Activated naive CD4-positive, alpha-beta T cell treated with Interleukin-2 at 50 U/mL for 16 hours (primary cell): ENCODE measurements at regions not wholly inside any gene's neighbourhood (a gene's known extent, or its start where the extent isn't known, plus 50 kb on each side); places are given as distances from the start of the nearest gene placed in this dataset.

Experiments used
- DNase-seq: peaks from one replicate; pipeline ENCODE4 v3.0.0-alpha.2; 2020

DNA sequence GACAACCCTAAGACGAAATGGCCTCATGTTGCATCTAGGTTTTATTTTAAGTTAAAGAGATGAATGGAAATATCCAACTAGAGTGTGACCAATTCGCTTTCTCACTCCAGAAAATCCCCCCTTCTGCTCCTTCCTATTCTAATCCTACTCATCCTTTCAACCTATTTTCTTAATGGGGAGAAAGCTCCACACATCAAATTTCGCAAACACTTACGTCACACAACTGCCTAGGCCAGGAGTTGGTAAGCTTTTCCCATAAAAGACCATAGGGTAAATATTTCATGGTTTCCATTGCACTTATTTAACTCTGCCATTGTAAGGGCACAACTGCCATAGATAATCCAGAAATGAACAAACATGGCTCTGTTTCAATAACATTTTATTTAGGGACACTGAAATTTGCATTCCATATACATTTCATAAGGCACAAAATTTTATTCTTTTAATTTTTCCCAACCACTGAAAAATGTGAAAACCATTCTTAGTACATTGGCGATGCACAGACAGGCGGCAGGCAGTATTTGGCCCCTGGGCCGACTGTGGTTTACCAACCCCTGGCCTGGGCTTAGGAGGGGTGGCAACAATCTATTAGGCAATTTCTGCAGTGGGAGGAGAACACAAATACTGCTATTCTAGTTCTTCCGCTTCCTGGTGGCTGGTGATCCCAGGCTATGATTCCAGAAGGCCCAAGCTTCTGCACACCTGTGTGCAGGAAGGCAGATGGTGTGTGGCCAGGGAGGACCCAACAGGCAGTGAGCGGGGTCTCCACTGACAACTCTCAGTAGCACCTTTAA lies 67.2 kb upstream of the FOXN3 start:
- DNase-seq: no peak

DNA sequence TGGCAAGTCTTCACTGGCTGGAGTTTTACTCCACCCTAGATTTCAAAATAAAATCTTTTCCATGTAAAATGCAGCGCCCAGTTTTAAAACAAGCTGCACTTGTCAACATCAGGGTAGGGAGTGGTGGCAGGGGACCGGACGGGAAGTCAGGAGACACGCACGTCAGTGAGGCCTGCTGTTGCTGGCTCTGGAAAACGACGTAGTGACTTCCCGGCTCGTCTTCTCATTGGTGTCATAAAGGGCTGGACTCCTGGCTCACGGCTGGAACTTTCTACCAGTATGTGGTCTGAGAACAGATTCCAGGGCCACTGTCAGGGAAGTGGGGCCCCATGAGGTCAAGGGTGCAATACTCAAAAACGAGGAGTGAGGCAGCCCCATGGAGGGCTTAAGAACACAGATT lies 64.2 kb upstream of the FOXN3 start:
- no peak for DNase-seq

DNA sequence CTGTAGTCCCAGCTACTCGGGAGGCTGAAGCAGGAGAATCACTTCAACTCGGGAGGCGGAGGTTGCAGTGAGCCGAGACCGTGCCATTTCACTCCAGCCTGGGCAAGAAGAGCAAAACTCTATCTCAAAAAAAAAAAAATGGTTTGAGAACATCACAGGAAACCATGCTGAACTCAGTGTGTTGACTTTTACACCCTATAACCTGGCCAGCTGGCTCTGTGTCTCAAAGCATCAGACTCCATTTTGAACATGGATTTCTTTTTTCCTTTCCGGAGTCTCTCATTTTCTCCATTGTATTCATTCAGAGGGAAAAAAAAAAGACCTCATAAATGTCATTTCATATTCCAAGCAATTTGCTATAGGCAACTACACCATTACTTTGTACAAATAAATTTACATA lies 63.2 kb upstream of the FOXN3 start:
- no peak for DNase-seq

DNA sequence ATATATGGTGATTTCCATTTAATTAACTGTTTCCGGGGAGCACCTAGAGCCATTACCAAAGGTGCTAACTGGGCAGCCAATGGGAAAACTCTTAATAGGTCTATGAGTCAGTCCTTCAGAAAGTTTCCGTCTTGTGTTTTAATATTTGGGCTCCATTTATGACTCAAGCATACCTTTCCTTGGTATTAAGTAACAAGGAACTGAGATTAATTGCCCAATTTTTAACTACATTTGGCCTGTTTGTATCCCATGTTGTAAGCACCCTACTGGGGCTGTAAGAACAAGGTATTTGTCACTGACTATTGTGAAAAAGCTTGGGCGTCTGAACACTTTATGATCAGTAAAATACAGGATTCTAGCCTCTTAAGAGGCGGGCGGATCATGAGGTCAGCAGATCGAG lies 62.8 kb upstream of the FOXN3 start:
- no peak for DNase-seq

DNA sequence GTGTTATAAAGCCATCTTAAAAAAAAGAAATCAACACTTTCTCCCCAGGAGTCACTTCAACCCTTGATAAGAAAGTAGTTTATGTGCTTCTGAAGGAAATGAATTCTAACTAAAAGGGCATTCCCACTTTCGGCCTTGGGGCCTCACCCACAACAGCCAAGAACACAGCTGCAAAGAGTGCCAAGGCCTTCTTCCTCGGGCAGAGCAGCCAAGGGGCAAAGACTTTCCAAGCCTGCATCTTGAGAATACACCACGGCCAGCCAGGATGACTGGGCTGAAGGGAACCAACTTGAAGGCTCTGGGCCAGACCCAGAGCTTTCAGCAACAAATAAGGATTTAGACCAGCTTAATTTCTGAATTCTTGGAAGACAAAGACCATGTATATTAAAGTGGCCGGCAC lies 60.4 kb upstream of the FOXN3 start:
- no peak for DNase-seq

DNA sequence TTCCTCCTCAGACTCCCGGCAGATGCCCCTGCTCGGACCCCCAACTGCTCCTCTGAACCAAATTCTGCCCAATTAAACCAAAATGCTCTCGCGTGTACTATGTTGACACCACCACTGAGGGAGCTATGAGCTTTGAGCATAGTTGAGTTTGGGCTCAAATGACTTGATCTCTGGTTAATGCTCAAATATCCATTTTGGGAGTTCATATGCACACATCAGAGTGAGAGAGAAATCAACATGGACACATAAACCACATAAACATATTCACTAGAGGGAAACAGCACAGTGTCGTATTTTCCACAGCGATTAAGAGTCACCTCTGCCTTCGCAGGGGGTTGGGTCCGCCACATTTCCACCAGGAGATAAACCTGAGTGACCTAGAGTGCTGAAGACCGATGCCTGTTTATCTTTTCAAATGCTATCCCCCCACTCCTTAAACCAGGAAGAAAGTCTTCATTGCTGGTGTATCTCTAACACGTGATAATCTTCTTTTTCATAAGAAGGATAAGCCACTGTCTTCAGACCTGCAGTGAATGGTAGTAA lies 59.4 kb upstream of the FOXN3 start:
- no peak for DNase-seq

DNA sequence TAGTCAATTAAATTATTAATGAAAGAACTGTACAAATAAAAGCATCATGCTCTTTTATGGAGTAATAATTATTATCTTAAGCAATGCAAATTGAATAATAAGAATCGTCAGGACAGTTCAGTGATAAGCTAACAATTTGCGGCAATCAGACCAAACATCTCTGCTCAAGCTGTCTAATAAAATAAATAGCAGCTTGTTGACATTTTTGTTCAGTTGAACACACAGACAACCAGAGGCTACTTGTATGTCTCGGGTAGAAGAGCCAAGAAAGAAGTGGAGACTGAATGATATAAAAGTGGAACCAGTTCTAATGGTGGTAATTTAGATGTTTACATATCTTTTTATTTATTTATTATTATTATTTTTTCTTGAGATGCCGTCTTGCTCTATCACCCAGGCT lies 57.4 kb upstream of the FOXN3 start:
- no peak for DNase-seq

DNA sequence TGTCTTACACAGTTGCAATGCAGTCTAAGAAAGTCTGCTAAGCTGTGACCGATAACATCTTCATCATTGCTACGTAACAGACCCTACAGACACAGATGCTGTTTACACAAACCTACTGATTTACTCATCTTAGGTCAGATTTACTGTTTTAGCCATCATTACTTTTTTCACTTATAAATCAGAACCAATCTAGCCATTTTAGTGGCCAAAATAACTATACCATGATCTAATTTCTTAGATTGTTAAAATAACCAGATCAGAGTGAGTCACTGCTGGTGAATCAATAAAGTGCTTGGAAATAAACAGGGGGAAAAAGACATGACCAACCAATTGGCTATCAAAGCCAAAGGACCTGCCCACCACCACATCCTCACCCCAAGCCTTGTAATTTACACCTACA lies 57.0 kb upstream of the FOXN3 start:
- DNase-seq: no peak

DNA sequence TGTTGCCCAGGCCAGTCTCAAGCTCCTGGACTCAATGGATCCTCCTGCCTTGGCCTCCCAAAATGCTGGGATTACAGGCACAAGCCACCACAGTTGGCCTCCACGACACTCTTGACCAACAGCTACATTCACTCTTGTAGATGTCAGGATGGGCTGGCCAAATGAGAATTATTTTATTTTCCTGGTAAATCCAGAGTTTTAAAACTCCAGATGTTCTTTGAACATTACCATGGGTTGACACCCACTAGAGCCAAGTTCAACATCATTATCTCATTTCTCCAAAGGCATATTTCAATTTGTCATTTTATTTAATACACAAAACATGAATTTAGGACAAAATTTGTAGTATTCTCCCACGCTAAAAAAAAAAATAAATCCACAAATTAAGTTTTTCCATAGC lies 56.5 kb upstream of the FOXN3 start:
- no peak for DNase-seq

DNA sequence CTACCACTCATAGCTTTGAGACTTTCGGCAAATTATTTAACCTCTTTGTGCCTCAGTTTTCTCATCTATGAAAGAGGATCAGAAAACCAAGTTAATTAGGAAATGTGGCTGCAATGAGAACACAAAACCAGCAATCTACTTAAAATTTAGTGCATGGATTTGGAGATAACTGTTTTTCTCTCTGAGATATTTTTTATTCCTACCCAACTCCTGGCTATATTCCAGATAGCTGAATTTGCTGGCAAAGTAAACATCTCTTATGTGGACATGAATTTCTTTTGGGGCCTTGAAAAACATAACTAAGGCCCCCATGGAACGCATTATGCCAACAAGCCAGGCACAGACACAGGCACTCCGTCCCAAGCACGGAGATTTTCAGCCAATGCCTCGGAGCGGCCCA lies 53.4 kb upstream of the FOXN3 start:
- no peak for DNase-seq

DNA sequence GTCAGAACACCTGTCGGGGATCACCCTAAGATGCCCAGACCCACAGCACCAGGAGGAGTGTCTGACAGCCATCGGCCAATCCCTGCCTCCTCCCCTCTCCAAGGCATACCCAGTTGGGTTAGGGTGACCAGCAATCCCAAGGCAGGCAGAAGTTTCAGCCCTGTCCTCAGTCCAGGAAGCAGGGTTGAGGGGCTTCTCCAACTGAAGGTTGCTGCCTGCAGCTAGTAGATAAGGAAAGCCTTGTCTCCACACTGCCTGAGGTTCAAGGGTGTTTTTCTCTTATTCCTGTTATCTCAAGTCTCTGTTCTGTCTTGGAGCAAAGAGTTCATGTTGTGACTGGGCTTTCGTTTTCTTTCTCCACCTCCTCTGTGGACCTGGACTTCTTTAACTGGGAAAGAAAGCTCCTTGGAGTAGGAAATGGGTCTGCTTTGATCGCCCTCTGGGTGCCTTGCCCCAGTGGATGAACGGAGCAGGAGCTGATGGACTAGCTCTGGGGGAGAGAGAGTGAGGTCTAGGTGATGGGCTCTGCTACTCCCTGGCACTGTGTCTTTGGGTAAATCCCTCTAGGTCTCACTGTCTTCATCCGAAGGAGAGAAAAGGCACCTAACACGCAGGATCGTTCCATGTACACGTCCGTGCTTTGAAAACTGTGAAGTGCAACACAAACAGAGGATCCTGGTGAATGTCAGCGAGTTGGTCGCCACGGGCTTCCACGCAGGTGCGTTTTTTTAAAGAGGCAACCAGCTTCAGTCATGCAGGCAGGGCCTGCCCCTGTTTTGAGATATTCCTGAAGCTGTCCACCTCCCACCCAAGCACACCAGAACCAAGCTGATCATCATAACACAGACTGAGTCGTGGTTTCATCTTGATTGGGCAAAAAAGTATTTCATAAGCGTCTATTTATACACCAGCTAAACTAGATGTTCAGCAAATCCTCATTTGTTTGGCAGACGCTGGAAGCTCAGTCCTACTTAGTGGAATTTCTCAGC lies 52.5 kb upstream of the FOXN3 start:
- no peak for DNase-seq

DNA sequence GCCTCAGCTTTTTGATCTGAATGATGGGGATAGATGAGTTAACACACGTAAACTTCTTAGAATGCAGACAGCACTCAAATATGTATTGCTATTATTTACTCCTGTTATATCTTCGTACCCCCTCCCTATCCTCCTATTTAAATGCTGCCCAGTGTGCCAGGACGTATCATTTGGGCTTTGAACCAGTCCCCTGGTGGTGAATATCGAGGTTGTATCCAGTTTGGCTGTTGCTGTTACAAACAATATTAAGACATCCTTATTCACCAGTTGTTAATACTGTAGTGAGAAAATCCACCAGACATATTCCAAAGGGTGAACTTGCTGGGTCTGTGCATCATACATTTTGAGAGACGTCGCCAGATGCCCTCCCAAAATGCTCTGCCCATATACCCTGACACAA lies 51.5 kb upstream of the FOXN3 start:
- no peak for DNase-seq

DNA sequence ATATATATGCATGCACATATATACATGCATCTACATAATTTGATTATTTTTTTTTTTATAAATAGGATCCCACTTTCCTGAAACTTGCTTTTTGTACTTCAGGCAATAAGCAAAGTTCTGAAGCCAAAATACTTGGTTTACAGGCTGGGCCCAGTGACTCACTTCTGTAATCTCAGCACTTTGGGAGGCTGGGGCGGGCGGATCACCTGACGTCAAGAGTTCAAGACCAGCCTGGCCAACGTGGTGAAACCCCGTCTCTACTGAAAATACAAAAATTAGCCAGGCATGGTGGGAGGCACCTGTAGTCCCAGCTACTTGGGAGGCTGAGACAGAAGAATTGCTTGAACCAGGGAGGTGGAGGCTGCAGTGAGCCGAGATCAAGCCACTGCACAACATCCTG lies 51.0 kb upstream of the FOXN3 start:
- DNase-seq: peak; percentile 8

DNA sequence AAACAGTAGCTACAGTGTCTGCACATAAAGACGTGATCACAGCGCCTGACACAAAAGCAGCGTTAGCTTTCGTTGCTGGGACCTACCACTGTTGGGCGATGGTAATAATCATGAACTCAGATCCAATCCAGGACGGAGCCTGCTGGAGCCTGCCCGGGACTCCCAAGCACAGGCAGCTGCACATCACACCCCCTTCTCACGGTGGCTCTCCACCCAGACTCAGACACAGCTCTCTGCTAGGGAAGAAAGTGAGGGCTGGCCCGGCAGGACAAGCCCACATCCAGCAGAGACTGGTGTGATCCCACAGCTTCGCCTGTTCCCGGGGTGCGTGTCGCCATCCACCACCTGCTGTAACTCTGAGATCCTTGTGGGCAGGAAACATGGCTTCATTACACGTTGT lies 49.9 kb upstream of the FOXN3 start:
- no peak for DNase-seq
